Breast epithelium (tissue), 4 donors: ENCODE measurements at regions not wholly inside any gene's neighbourhood (a gene's known extent, or its start where the extent isn't known, plus 50 kb on each side); places are given as distances from the start of the nearest gene placed in this dataset.

Experiments used
- DNase-seq, 2 donors: peaks; one replicate each; pipeline ENCODE4 v3.0.0-alpha.2; 2019; ENCODE audit warnings: low spot score in 2 of 2
- H3K27ac ChIP-seq, 2 donors: fragments of 200-600 bp; sonication (generic) in 1 of 2; one replicate each; pipeline ENCODE4 v1.5.1; 2016 to 2019; ENCODE audit warnings: mild to moderate bottlenecking in 1 of 2
- H3K27me3 ChIP-seq, 2 donors: fragments of 200-600 bp; sonication (generic) in 1 of 2; one replicate each; pipeline versions ENCODE4 v1.5.1 to v1.6.0; 2017 to 2019; ENCODE audit warnings: control low read depth in 1 of 2, mild to moderate bottlenecking in 1 of 2
- H3K36me3 ChIP-seq: fragments of 200-600 bp; one replicate; pipeline ENCODE4 v1.5.1; 2019
- H3K4me1 ChIP-seq, 2 donors: fragments of 200-600 bp; sonication (generic); one replicate each; pipeline ENCODE4 v1.5.1; 2016 to 2019; ENCODE audit warnings: control low read depth in 1 of 2
- H3K4me3 ChIP-seq, 3 donors: fragments of 200-600 bp; sonication (generic); 1 replicate in 2 of 3; 2 replicates in 1 of 3; pipeline ENCODE4 v1.5.1; 2016 to 2019; ENCODE audit warnings: mild to moderate bottlenecking in 3 of 3, moderate library complexity in 2 of 3
- H3K9me3 ChIP-seq, 2 donors: fragments of 200-600 bp; sonication (generic) in 1 of 2; one replicate each; pipeline ENCODE4 v1.5.1; 2016 to 2019; ENCODE audit warnings: control low read depth in 1 of 2
- POLR2A ChIP-seq: fragments of 450-650 bp; IDR thresholded peaks from one replicate; pipeline ENCODE4 v1.6.1; 2016; ENCODE audit warnings: antibody characterized with exemption, mild to moderate bottlenecking, moderate library complexity
- POLR2AphosphoS5 ChIP-seq, 3 donors: sonication (generic); formaldehyde crosslinking; IDR thresholded peaks; one replicate each; pipeline ENCODE4 v1.6.1; 2017; ENCODE audit warnings: antibody characterized with exemption in 3 of 3
- intact Hi-C: fragments of 100-400 bp; cut with DNase I; formaldehyde crosslinking; loops from one replicate; pipeline ENCODE4 v1.15.1; 2023; ENCODE audit warnings: low total_unique reads
- TF ChIP-seq, protein P1 (sequence below), 3 donors: fragments of 450-650 bp; IDR thresholded peaks; one replicate each; pipeline ENCODE4 v1.5.1; 2016 to 2017; ENCODE audit warnings: antibody characterized with exemption in 3 of 3, mild to moderate bottlenecking in 3 of 3, moderate library complexity in 3 of 3

DNA sequence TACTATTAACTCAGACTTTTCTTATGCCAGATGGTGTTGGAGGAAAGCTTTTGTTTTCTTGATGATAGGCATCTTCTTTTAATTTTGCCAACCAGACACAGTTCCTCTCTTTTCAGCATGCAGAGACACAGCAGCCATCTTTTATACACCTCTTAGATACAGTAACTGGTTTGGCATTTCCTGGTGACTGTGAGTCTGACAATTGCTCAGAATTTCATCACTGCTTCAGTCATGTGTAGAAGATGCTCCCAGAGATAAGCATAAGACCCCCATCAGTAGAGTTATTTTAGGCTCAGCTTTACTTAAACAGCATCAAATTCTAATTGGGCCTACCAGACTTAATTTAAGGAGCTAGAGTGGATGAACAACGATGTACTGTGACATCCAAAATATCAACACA, 779.0 kb downstream of the SQOR start:
- no peak for DNase-seq
- Histone ChIP-seq H3K27ac (no peak overlapping the region), H3K27me3 (no peaks in the 10 kb centered on the region), H3K4me1 (no peaks in the 10 kb centered on the region), H3K4me3 (no peak overlapping the region), H3K9me3 (no peaks in the 10 kb centered on the region), H3K36me3 (no peaks in the 10 kb centered on the region)
- intact Hi-C loops, result no loop called here
- no peak for TF ChIP-seq POLR2A
- TF ChIP-seq, protein P1, sequence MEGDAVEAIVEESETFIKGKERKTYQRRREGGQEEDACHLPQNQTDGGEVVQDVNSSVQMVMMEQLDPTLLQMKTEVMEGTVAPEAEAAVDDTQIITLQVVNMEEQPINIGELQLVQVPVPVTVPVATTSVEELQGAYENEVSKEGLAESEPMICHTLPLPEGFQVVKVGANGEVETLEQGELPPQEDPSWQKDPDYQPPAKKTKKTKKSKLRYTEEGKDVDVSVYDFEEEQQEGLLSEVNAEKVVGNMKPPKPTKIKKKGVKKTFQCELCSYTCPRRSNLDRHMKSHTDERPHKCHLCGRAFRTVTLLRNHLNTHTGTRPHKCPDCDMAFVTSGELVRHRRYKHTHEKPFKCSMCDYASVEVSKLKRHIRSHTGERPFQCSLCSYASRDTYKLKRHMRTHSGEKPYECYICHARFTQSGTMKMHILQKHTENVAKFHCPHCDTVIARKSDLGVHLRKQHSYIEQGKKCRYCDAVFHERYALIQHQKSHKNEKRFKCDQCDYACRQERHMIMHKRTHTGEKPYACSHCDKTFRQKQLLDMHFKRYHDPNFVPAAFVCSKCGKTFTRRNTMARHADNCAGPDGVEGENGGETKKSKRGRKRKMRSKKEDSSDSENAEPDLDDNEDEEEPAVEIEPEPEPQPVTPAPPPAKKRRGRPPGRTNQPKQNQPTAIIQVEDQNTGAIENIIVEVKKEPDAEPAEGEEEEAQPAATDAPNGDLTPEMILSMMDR (IDR thresholded peaks at IDR 0.05), result no peak
- TF ChIP-seq POLR2AphosphoS5 (IDR thresholded peaks at IDR 0.05), result no peak

DNA sequence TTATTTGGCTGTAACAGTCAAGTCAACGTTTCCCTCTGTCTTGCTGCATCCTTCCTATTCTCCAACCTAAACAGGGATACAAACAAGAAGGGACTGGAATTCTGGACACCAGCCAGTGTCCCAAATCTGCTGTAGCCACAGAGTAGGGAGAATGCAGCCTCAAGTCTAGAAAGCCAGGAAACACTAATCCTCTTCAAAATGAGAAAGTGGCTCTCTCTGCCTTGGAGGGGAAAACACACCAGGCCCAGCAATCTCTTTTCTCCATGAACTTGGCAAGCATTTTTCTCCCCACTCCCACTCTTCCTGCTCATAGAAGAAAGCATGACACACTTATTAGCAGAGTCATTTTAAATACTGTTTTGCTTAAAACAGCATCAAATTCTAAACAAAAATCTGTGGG, 781.7 kb downstream of the SQOR start:
- H3K4me1 ChIP-seq, result no peaks in the 10 kb centered on the region

DNA sequence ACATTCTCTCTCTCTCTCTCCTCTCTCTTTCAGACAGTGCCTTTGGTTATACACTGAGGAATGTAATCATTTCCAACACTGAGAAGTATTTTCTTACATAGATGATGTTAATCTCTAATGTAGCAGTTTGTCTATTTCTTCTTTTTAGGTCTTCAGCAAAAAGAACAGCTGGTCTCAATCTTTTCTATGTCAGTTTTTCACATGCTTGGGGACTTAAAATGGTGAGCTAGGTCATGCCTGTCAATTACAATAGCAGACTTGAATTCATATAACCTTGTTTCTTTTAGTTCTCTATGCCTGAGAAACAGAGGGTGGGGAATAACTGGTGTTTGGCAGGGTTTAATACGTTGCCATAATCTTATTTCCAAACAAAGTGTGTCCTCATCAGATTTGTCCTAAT, 786.2 kb downstream of the SQOR start:
- Histone ChIP-seq H3K27ac (no peak overlapping the region), H3K36me3 (no peaks in the 10 kb centered on the region), H3K27me3 (no peaks in the 10 kb centered on the region), H3K9me3 (peaks cover 6 to 10% of the 10 kb centered on the region in 2 donors), H3K4me3 (no peak overlapping the region), H3K4me1 (no peaks in the 10 kb centered on the region)
- DNase-seq, result no peak
- intact Hi-C loops, result no loop called here
- no peak for TF ChIP-seq POLR2A
- TF ChIP-seq POLR2AphosphoS5 (IDR thresholded peaks at IDR 0.05), result no peak
- TF ChIP-seq, protein P1 (IDR thresholded peaks at IDR 0.05), result no peak

More for the DNA sequence above, 781.7 kb downstream of the SQOR start:
- no peak for TF ChIP-seq POLR2AphosphoS5 (IDR thresholded peaks at IDR 0.05)
- no peak for TF ChIP-seq POLR2A
- TF ChIP-seq, protein P1 (IDR thresholded peaks at IDR 0.05), result no peak
- Histone ChIP-seq H3K9me3 (no peaks in the 10 kb centered on the region), H3K4me3 (no peak overlapping the region), H3K27me3 (no peaks in the 10 kb centered on the region), H3K27ac (no peak overlapping the region), H3K36me3 (no peaks in the 10 kb centered on the region)
- no peak for DNase-seq
- intact Hi-C loops, result no loop called here

DNA sequence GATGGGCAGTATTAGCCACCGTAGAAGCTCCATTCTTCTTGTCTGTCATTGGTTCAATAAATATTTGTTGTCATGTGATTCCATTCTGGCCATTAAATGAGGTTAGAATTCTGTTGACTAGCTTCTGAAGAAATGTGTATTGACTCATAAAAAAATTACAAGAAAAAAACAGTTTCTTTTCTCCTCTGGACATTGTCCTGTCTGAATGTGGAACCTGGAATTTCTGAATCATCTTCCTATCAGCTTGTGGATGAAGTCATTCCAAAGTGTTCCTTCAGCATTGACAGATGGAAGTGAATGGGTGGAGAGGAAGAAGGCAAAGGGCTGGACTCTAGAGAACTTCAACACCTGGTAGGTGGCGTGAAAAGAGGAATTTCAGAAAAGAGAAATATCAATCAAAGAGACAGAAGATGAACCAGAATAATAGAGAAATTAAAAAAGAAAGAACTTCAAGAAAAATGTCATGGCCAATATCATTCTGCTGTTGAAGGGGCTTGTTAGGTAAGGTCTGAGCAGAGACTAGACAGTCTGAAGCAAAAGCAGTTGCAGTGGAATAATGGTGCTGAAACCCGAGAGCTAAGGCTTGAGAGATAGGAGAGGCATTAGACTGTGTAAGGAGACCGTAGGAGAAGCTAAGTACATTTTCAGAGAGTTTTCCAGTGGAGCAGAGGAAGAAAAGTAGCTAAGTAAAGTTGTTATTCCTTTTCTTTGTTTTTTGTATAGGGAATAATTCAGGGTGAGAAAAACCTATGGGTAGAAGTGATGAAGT, 806.6 kb downstream of the SQOR start:
- Histone ChIP-seq H3K9me3 (peaks cover 0 to 3% of the 10 kb centered on the region in 2 donors), H3K36me3 (no peaks in the 10 kb centered on the region), H3K27me3 (no peaks in the 10 kb centered on the region), H3K4me3 (no peak overlapping the region), H3K27ac (no peak overlapping the region), H3K4me1 (no peaks in the 10 kb centered on the region)
- intact Hi-C loops, result no loop called here
- no peak for DNase-seq
- TF ChIP-seq, protein P1 (IDR thresholded peaks at IDR 0.05), result no peak
- TF ChIP-seq POLR2AphosphoS5 (IDR thresholded peaks at IDR 0.05) (no peak), POLR2A (no peak)

DNA sequence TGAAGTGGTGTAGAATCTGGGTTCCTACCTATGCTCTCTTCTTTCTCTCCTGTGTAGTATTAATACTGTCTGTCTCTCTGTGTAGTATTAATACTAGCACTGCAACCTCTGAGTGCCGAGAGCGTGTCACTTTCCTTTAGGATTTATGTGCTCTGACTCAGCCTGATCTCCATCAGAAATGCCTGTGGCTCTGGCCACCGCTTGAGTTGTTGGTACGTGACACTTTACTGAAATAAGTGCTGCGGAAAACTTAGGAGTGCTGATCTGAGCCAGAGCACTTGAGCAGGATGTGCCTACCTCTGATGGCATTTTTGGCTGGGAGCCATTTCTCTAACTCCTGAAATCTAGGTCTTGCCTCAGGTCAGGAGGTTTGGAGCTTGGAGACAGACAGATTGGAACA, 807.4 kb downstream of the SQOR start:
- H3K4me1 ChIP-seq, result no peaks in the 10 kb centered on the region
- H3K4me3 ChIP-seq, result no peak overlapping the region
- no peak for TF ChIP-seq POLR2AphosphoS5 (IDR thresholded peaks at IDR 0.05)
- TF ChIP-seq POLR2A, result no peak
- TF ChIP-seq, protein P1 (IDR thresholded peaks at IDR 0.05), result no peak
- H3K36me3 ChIP-seq, result no peaks in the 10 kb centered on the region
- peaks cover 0 to 3% of the 10 kb centered on the region in 2 donors for H3K9me3 ChIP-seq
- H3K27me3 ChIP-seq, result no peaks in the 10 kb centered on the region
- intact Hi-C loops, result no loop called here
- no peak overlapping the region for H3K27ac ChIP-seq
- no peak for DNase-seq
